Adrenal gland (tissue), 5 donors: ENCODE measurements at regions not wholly inside any gene's neighbourhood (a gene's known extent, or its start where the extent isn't known, plus 50 kb on each side); places are given as distances from the start of the nearest gene placed in this dataset.

Experiments used
- POLR2A ChIP-seq, 2 donors: fragments of 450-650 bp; IDR thresholded peaks; one replicate each; pipeline ENCODE4 v1.6.1; 2017; ENCODE audit warnings: antibody characterized with exemption in 2 of 2, mild to moderate bottlenecking in 2 of 2, moderate library complexity in 1 of 2
- TF ChIP-seq, protein P1 (sequence below), 6 experiments: fragments of 450-650 bp in 4 of 6; fragments of 200-600 bp in 2 of 6; sonication (generic) in 1 of 6; IDR thresholded peaks; 1 replicate in 5 of 6; 2 replicates in 1 of 6; pipeline versions ENCODE4 v1.5.1 to v1.8.0; 2016 to 2021; ENCODE audit warnings: antibody characterized with exemption in 6 of 6, mild to moderate bottlenecking in 2 of 6, moderate library complexity in 1 of 6
- donor health status: DM: no; HTN: no; CAD: no.

DNA sequence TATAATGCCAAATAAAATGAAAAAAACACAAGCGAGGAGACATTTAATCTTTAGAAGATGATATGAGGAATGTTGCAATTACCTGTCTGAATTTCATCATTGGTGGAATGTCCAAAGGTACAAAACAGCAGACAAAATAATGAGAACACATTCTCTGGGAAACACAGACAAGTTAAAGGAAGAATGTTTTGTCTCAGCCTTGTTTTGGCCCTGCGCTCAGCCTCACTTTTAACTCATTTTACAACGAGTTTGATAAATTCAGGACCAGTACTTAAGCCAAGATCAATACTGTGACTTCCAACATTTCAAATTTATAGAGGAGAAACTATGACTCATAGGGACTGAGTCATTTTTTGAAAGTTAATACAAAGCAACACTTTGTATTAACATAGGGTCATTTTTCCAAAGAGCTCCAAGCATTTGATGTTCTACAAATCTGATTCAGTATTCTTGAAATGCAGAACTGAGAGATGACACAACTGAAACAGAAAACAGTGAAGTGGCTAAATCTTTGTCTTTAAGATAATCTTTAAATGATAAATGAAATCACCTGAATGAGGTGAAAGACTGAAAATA lies 833.2 kb upstream of the CHAC2 start:
- TF ChIP-seq, protein P1, sequence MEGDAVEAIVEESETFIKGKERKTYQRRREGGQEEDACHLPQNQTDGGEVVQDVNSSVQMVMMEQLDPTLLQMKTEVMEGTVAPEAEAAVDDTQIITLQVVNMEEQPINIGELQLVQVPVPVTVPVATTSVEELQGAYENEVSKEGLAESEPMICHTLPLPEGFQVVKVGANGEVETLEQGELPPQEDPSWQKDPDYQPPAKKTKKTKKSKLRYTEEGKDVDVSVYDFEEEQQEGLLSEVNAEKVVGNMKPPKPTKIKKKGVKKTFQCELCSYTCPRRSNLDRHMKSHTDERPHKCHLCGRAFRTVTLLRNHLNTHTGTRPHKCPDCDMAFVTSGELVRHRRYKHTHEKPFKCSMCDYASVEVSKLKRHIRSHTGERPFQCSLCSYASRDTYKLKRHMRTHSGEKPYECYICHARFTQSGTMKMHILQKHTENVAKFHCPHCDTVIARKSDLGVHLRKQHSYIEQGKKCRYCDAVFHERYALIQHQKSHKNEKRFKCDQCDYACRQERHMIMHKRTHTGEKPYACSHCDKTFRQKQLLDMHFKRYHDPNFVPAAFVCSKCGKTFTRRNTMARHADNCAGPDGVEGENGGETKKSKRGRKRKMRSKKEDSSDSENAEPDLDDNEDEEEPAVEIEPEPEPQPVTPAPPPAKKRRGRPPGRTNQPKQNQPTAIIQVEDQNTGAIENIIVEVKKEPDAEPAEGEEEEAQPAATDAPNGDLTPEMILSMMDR (IDR thresholded peaks at IDR 0.05), result no peak
- TF ChIP-seq POLR2A (IDR thresholded peaks at IDR 0.05), result no peak
